ENCODE measurements at regions not wholly inside any gene's neighbourhood (a gene's known extent, or its start where the extent isn't known, plus 50 kb on each side); places are given as distances from the start of the nearest gene placed in this dataset.

GRCh38 chr7:24411226-24411625 is 127.2 kb downstream of the NPY start:
- Histone ChIP-seq H3K27me3 (no peaks in the 10 kb centered on the region), H3K4me3 (no peak overlapping the region), H3K27ac (no peak overlapping the region), H3K36me3 (no peaks in the 10 kb centered on the region), H3K9me3 (no peaks in the 10 kb centered on the region), H3K4me1 (no peaks in the 10 kb centered on the region)
- no peak for DNase-seq
- TF ChIP-seq POLR2A (IDR thresholded peaks at IDR 0.05) (no peak), CTCF (IDR thresholded peaks at IDR 0.05) (no peak)

GRCh38 chr7:24417526-24418120 is 133.6 kb downstream of the NPY start:
- H3K9me3 ChIP-seq = no peaks in the 10 kb centered on the region
- no peak for TF ChIP-seq POLR2A (IDR thresholded peaks at IDR 0.05)
- TF ChIP-seq CTCF (IDR thresholded peaks at IDR 0.05) = no peak
- no peaks in the 10 kb centered on the region for H3K4me1 ChIP-seq
- no peaks in the 10 kb centered on the region for H3K27me3 ChIP-seq
- no peaks in the 10 kb centered on the region for H3K36me3 ChIP-seq
- DNase-seq = no peak
- H3K4me3 ChIP-seq = no peak overlapping the region
- H3K27ac ChIP-seq = no peak overlapping the region

GRCh38 chr7:24419077-24419476 is 135.1 kb downstream of the NPY start:
- H3K36me3 ChIP-seq = no peaks in the 10 kb centered on the region
- no peaks in the 10 kb centered on the region for H3K27me3 ChIP-seq
- no peak overlapping the region for H3K27ac ChIP-seq
- no peaks in the 10 kb centered on the region for H3K4me1 ChIP-seq
- no peak for TF ChIP-seq CTCF (IDR thresholded peaks at IDR 0.05)
- no peak for TF ChIP-seq POLR2A (IDR thresholded peaks at IDR 0.05)
- DNase-seq = no peak
- no peaks in the 10 kb centered on the region for H3K9me3 ChIP-seq
- no peak overlapping the region for H3K4me3 ChIP-seq

- H3K4me1 ChIP-seq = no peaks in the 10 kb centered on the region
- H3K27me3 ChIP-seq = no peaks in the 10 kb centered on the region
- no peaks in the 10 kb centered on the region for H3K36me3 ChIP-seq
- H3K9me3 ChIP-seq = no peaks in the 10 kb centered on the region
- TF ChIP-seq CTCF (IDR thresholded peaks at IDR 0.05) = no peak
- TF ChIP-seq POLR2A (IDR thresholded peaks at IDR 0.05) = no peak
- H3K4me3 ChIP-seq = no peak overlapping the region
- DNase-seq = no peak
- H3K27ac ChIP-seq = no peak overlapping the region
Measured at GRCh38 chr7:24419511-24419910, 135.5 kb downstream of the NPY start.

GRCh38 chr7:24422441-24423010 is 138.5 kb downstream of the NPY start:
- DNase-seq = no peak
- Histone ChIP-seq H3K27ac (no peak overlapping the region), H3K9me3 (no peaks in the 10 kb centered on the region), H3K27me3 (no peaks in the 10 kb centered on the region), H3K36me3 (no peaks in the 10 kb centered on the region), H3K4me1 (no peaks in the 10 kb centered on the region), H3K4me3 (no peak overlapping the region)
- no peak for TF ChIP-seq POLR2A (IDR thresholded peaks at IDR 0.05)
- no peak for TF ChIP-seq CTCF (IDR thresholded peaks at IDR 0.05)
